ENCODE measurements at regions not wholly inside any gene's neighbourhood (a gene's known extent, or its start where the extent isn't known, plus 50 kb on each side); places are given as distances from the start of the nearest gene placed in this dataset.

- TF ChIP-seq ZBTB2 (IDR thresholded peaks at IDR 0.05) (no peak), COPS2 (conservative IDR thresholded peaks at IDR 0.05) (no peak), ETV6 (IDR thresholded peaks at IDR 0.05; ENCODE audit: borderline replicate concordance in 1 of 2, low read depth in 2 of 2, low read length in 1 of 2) (no peak), ETV6 (CRISPR knock-in tag; IDR thresholded peaks at IDR 0.05; ENCODE audit: borderline replicate concordance) (no peak), ZFPM2 (CRISPR knock-in tag; IDR thresholded peaks at IDR 0.05) (no peak), EZH2 (IDR thresholded peaks at IDR 0.05; ENCODE audit: borderline replicate concordance, low read depth, low read length) (no peak), DLX4 (CRISPR knock-in tag; IDR thresholded peaks at IDR 0.05) (no peak), DIDO1 (tag; IDR thresholded peaks at IDR 0.05; ENCODE audit: low read depth) (no peak)
Observed at GRCh38 chr2:72062336-72062735, 85.3 kb downstream of the CYP26B1 start (continued).

- Histone ChIP-seq H4K20me1 (replicated peaks; ENCODE audit: control insufficient read depth, insufficient read depth, low read length) (no peaks in the 10 kb centered on the region), H3K36me3 (ENCODE audit: control insufficient read depth, insufficient read depth, low read length) (no peaks in the 10 kb centered on the region), H3K4me3 (no peak overlapping the region), H3K4me1 (replicated peaks in 1 of 2; ENCODE audit: control insufficient read depth in 2 of 2, insufficient read depth in 2 of 2, low read length in 2 of 2) (no peaks in the 10 kb centered on the region), H3K27ac (ENCODE audit: extremely low read depth, low read depth, low read length) (no peak overlapping the region), H3K9ac (ENCODE audit: insufficient read depth in 1 of 2, low read depth in 2 of 2, low read length in 2 of 2) (no peak overlapping the region), H3K9me1 (ENCODE audit: control insufficient read depth, insufficient read depth, low read length) (no peaks in the 10 kb centered on the region), H3K79me2 (ENCODE audit: control insufficient read depth, insufficient read depth, low read length) (no peaks in the 10 kb centered on the region), H3K9me3 (replicated peaks; ENCODE audit: control insufficient read depth, insufficient read depth, low read depth, low read length) (no peaks in the 10 kb centered on the region), H2AFZ (ENCODE audit: low read depth, low read length) (no peak overlapping the region), H3K27me3 (ENCODE audit: control insufficient read depth in 2 of 2, insufficient read depth in 2 of 2, low read length in 2 of 2) (no peaks in the 10 kb centered on the region), H3K4me2 (ENCODE audit: insufficient read depth, low read length) (no peak overlapping the region)
- DNase-seq (ENCODE audit: extremely low read depth in 1 of 4, low spot score in 3 of 4), result no peak
- POLR2A ChIA-PET, result interaction anchor here (0.6 kb wide), 1 partner anchor 16 kb away, joined by 3 read pairs; no protein-coding TSS in a partner anchor
- CTCF ChIA-PET (ENCODE audit: low intra/inter-chr PET ratio), result no interaction called here
- in situ Hi-C loops (cut with MboI), result no loop called here
- no peak for FAIRE-seq
- intact Hi-C loops (cut with micrococcal nuclease), result no loop called here
- TF ChIP-seq THRB (CRISPR knock-in tag; conservative IDR thresholded peaks at IDR 0.05), result no peak
- no peak for TF ChIP-seq RBM14 (IDR thresholded peaks at IDR 0.05; ENCODE audit: borderline replicate concordance, insufficient read depth, low read depth, low read length)
- TF ChIP-seq ZNF586 (CRISPR knock-in tag; conservative IDR thresholded peaks at IDR 0.05), result no peak
- no peak for TF ChIP-seq TRIM25 (IDR thresholded peaks at IDR 0.05; ENCODE audit: borderline replicate concordance)
- no TSS peak for BruUV-seq (replicated peaks)
- ATAC-seq, result no peak
- WGBS (ENCODE audit: insufficient coverage, low coverage, missing lambda C conversion rate), result 0% methylated on average over 1 of the region's 1 CpG
Observed at GRCh38 chr2:72057308-72057707, 90.4 kb downstream of the CYP26B1 start.

Measured in K562 (cell line).